H1 (cell line): ENCODE measurements at regions not wholly inside any gene's neighbourhood (a gene's known extent, or its start where the extent isn't known, plus 50 kb on each side); places are given as distances from the start of the nearest gene placed in this dataset.

Experiments used
- CTCF ChIA-PET: fragments of 300-600 bp; sonication (Branson Sonifier 250); formaldehyde crosslinking; loops from one replicate; lab custom pipeline; 2021; ENCODE audit not compliant: partially characterized antibody; lab: Charles Lee
- POLR2A ChIA-PET: fragments of 300-600 bp; sonication (Branson Sonifier 250); formaldehyde crosslinking; loops from one replicate; lab custom pipeline; 2021; ENCODE audit warnings: inconsistent platforms; ENCODE audit not compliant: partially characterized antibody; lab: Charles Lee
- DNase-seq, 2 experiments: peaks; one replicate each; pipeline versions ENCODE4 v3.0.0 to v3.0.0-alpha.2; 2010 to 2022; ENCODE audit warnings: low spot score in 2 of 2, low read depth in 1 of 2, mixed read lengths in 1 of 2
- FAIRE-seq: peaks from 2 replicates; lab custom pipeline; 2011; peaks lifted over from hg19 to GRCh38; lab: Jason Lieb, UNC
- H2AFZ ChIP-seq: 2 replicates; pipeline ENCODE4 v1.8.1; 2012; ENCODE audit warnings: low read length, inconsistent platforms
- H2AK5ac ChIP-seq: 2 replicates; pipeline ENCODE4 v1.6.1; 2013; ENCODE audit warnings: low read depth, low read length
- H2BK120ac ChIP-seq: replicated peaks from 2 replicates; pipeline ENCODE3; 2013; ENCODE audit warnings: low read depth, low read length, inconsistent platforms
- H2BK12ac ChIP-seq: 2 replicates; pipeline ENCODE4 v1.6.1; 2013; ENCODE audit warnings: low read depth, low read length
- H2BK15ac ChIP-seq: 2 replicates; pipeline ENCODE4 v1.6.1; 2013; ENCODE audit warnings: low read length
- H2BK20ac ChIP-seq: 2 replicates; pipeline ENCODE4 v1.6.1; 2013; ENCODE audit warnings: low read length
- H2BK5ac ChIP-seq: 2 replicates; pipeline ENCODE4 v1.6.1; 2013; ENCODE audit warnings: low read depth, low read length
- H3K14ac ChIP-seq: 2 replicates; pipeline ENCODE4 v1.6.1; 2013; ENCODE audit warnings: inconsistent platforms; ENCODE audit not compliant: insufficient read length
- H3K18ac ChIP-seq: 2 replicates; pipeline ENCODE4 v1.6.1; 2013; ENCODE audit warnings: low read length; ENCODE audit errors: extremely low read depth
- H3K23ac ChIP-seq: 2 replicates; pipeline ENCODE4 v1.6.1; 2013; ENCODE audit warnings: inconsistent platforms; ENCODE audit not compliant: insufficient read length
- H3K23me2 ChIP-seq: 2 replicates; pipeline ENCODE4 v1.6.1; 2013; ENCODE audit warnings: low read depth, low read length
- H3K27ac ChIP-seq: 2 replicates; pipeline ENCODE4 v1.6.1; 2011; ENCODE audit warnings: low read depth, low read length, inconsistent platforms
- H3K27me3 ChIP-seq, 4 experiments: replicated peaks in 1 of 4; 1 replicate in 1 of 4; 2 replicates in 3 of 4; pipeline versions ENCODE4 v1.6.1 to v1.8.1; 2011 to 2013; ENCODE audit warnings: low read length in 3 of 4, mild to moderate bottlenecking in 3 of 4, inconsistent platforms in 2 of 4, mixed read lengths in 2 of 4, moderate library complexity in 1 of 4; ENCODE audit not compliant: control insufficient read depth in 3 of 4, insufficient read depth in 3 of 4; ENCODE audit errors: extremely low read depth in 1 of 4
- H3K36me3 ChIP-seq, 4 experiments: 2 replicates each; pipeline versions ENCODE4 v1.6.1 to v1.8.1; 2011 to 2013; ENCODE audit warnings: mild to moderate bottlenecking in 4 of 4, low read length in 3 of 4, moderate library complexity in 2 of 4, control low read depth in 1 of 4, inconsistent platforms in 1 of 4; ENCODE audit not compliant: insufficient read depth in 4 of 4, control insufficient read depth in 2 of 4
- H3K4ac ChIP-seq: replicated peaks from 2 replicates; pipeline ENCODE3; 2013; ENCODE audit warnings: low read length, low read depth, mixed read lengths, inconsistent platforms; ENCODE audit not compliant: insufficient read length
- H3K4me1 ChIP-seq, 4 experiments: replicated peaks in 1 of 4; 1 replicate in 1 of 4; 2 replicates in 3 of 4; pipeline versions ENCODE4 v1.6.1 to v1.8.1; 2011 to 2013; ENCODE audit warnings: low read length in 3 of 4, inconsistent platforms in 2 of 4, mixed read lengths in 1 of 4; ENCODE audit not compliant: insufficient read depth in 4 of 4, control insufficient read depth in 3 of 4
- H3K4me2 ChIP-seq, 2 experiments: 2 replicates each; pipeline versions ENCODE4 v1.6.1 to v1.8.1; 2011 to 2013; ENCODE audit warnings: low read depth in 2 of 2, low read length in 2 of 2, control low read depth in 1 of 2, inconsistent platforms in 1 of 2, mild to moderate bottlenecking in 1 of 2; ENCODE audit not compliant: insufficient read depth in 1 of 2
- H3K4me3 ChIP-seq, 4 experiments: fragments of 200-600, 300-600 bp in 1 of 4; sonication (generic), shearing (Covaris generic), sonication (Bioruptor Twin) in 1 of 4; 2 replicates each; pipeline versions ENCODE4 v1.5.1 to v1.8.1; 2011 to 2016; ENCODE audit warnings: low read length in 4 of 4, low read depth in 3 of 4, control low read depth in 2 of 4, inconsistent platforms in 2 of 4, mild to moderate bottlenecking in 2 of 4, mixed read lengths in 1 of 4, moderate library complexity in 1 of 4; ENCODE audit not compliant: insufficient read depth in 2 of 4; ENCODE audit errors: extremely low read depth in 1 of 4
- H3K56ac ChIP-seq: replicated peaks from 2 replicates; pipeline ENCODE3; 2013; ENCODE audit warnings: low read depth, mild to moderate bottlenecking, mixed read lengths, low read length, inconsistent platforms; ENCODE audit not compliant: insufficient read length
- H3K79me1 ChIP-seq: 2 replicates; pipeline ENCODE4 v1.6.1; 2013; ENCODE audit warnings: low read depth, low read length, control low read depth
- H3K79me2 ChIP-seq, 2 experiments: 2 replicates each; pipeline versions ENCODE4 v1.6.1 to v1.8.1; 2012 to 2013; ENCODE audit warnings: low read length in 2 of 2, mild to moderate bottlenecking in 2 of 2, inconsistent platforms in 1 of 2; ENCODE audit not compliant: insufficient read depth in 2 of 2, control insufficient read depth in 1 of 2
- H3K9ac ChIP-seq, 4 experiments: replicated peaks in 1 of 4; 1 replicate in 1 of 4; 2 replicates in 3 of 4; pipeline versions ENCODE4 v1.6.1 to v1.8.1; 2011 to 2013; ENCODE audit warnings: low read depth in 3 of 4, low read length in 3 of 4, control low read depth in 2 of 4, mild to moderate bottlenecking in 2 of 4, moderate library complexity in 2 of 4, inconsistent platforms in 1 of 4; ENCODE audit errors: extremely low read depth in 1 of 4
- H3K9me3 ChIP-seq, 2 experiments: 2 replicates each; pipeline versions ENCODE4 v1.6.1 to v1.8.1; 2012 to 2013; ENCODE audit warnings: mild to moderate bottlenecking in 2 of 2, moderate library complexity in 2 of 2, control low read depth in 1 of 2, inconsistent platforms in 1 of 2, low read depth in 1 of 2, low read length in 1 of 2, mixed read lengths in 1 of 2; ENCODE audit not compliant: insufficient read depth in 2 of 2
- H4K20me1 ChIP-seq, 2 experiments: replicated peaks in 1 of 2; 2 replicates each; pipeline versions ENCODE3 to v1.8.1; 2011 to 2013; ENCODE audit warnings: inconsistent platforms in 2 of 2, low read length in 2 of 2, mild to moderate bottlenecking in 1 of 2; ENCODE audit not compliant: insufficient read depth in 2 of 2, control insufficient read depth in 1 of 2
- H4K5ac ChIP-seq: 2 replicates; pipeline ENCODE4 v1.6.1; 2013; ENCODE audit warnings: low read length, low read depth, mixed read lengths, inconsistent platforms; ENCODE audit not compliant: insufficient read length
- H4K8ac ChIP-seq: 2 replicates; pipeline ENCODE4 v1.8.0; 2013; ENCODE audit warnings: mild to moderate bottlenecking, moderate library complexity, low read length, inconsistent platforms; ENCODE audit not compliant: insufficient read depth; ENCODE audit errors: extremely low read depth
- H4K91ac ChIP-seq: replicated peaks from 2 replicates; pipeline ENCODE3; 2013; ENCODE audit warnings: low read length, mixed read lengths, inconsistent platforms; ENCODE audit not compliant: insufficient read length
- CHD2 ChIP-seq: IDR thresholded peaks from 2 replicates; pipeline ENCODE4 v1.6.1; 2012; ENCODE audit warnings: low read length, improper control_type of control experiment
- JUN ChIP-seq: IDR thresholded peaks from 2 replicates; pipeline ENCODE4 v1.6.1; 2011; ENCODE audit warnings: low read depth, mild to moderate bottlenecking, improper control_type of control experiment, low read length
- POLR2A ChIP-seq, 2 experiments: IDR thresholded peaks; 1 replicate in 1 of 2; 2 replicates in 1 of 2; pipeline ENCODE4 v1.6.1; 2011; ENCODE audit warnings: low read depth in 2 of 2, low read length in 2 of 2, mild to moderate bottlenecking in 2 of 2; ENCODE audit errors: control extremely low read depth in 1 of 2
- RNF2 ChIP-seq: fragments of 200-900, 300-1000 bp; sonication (generic); IDR thresholded peaks from 2 replicates; pipeline ENCODE4 v1.7.1; 2016; ENCODE audit warnings: borderline replicate concordance, low read depth, mild to moderate bottlenecking, antibody characterized with exemption, low read length; ENCODE audit not compliant: poor library complexity, severe bottlenecking; ENCODE audit errors: missing control alignments
- WGBS, 2 experiments: shearing (Covaris generic) in 1 of 2; methylation state at CpG; one replicate each; pipeline versions ENCODE4 v1.1.6 to v1.1.7; 2013 to 2015; ENCODE audit warnings: low lambda C conversion rate in 2 of 2, mixed read lengths in 2 of 2, inconsistent platforms in 1 of 2, low coverage in 1 of 2, missing lambda C conversion rate in 1 of 2; ENCODE audit not compliant: insufficient replicate concordance in 2 of 2, insufficient coverage in 1 of 2, insufficient read length in 1 of 2; ENCODE audit errors: extremely low coverage in 1 of 2, missing lambda C conversion rate in 1 of 2; 5-methylcytosine and 5-hydroxymethylcytosine counted together

DNA sequence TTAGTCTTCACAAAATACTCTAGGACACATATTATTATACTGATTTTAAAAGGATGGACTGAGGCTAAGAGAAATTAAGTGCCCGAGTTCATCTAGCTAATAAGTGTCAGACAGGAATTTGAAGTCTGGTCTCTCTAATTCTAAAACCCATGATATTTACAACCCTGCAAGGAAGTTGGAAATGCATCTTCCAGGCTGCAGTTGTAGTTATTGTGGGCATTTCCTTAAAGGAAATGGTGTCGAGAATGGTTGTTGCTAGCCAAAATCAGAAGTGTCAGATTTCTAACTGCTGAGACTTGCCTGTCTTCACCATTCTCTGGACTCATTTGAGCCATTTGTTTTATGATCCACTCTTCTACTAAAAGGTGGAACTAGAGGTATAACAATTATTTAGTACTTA is 82.5 kb downstream of the FAT4 start:
- Histone ChIP-seq H2BK20ac (no peak overlapping the region), H2BK5ac (no peak overlapping the region), H3K14ac (no peak overlapping the region), H2BK120ac (no peak overlapping the region), H3K27ac (no peak overlapping the region), H3K23ac (no peak overlapping the region), H3K27me3 (no peaks in the 10 kb centered on the region), H3K4ac (no peak overlapping the region), H3K4me3 (no peak overlapping the region)
- DNase-seq, result no peak
- WGBS, 2 experiments, result 89% methylated on average over 2 of the region's 2 CpGs; no CpG with 5 or more reads in 1 of the 2 experiments
- TF ChIP-seq JUN (no peak), CHD2 (no peak), POLR2A (IDR thresholded peaks at IDR 0.05; ENCODE audit: control extremely low read depth in 1 of 2, low read depth in 2 of 2, low read length in 2 of 2) (no peak), RNF2 (no peak)
- TF ChIP-seq, all 59 proteins: peak for 0
- FAIRE-seq, result no peak
- Histone ChIP-seq H2BK15ac (no peak overlapping the region), H3K79me2 (no peaks in the 10 kb centered on the region), H3K36me3 (no peaks in the 10 kb centered on the region), H2AK5ac (no peak overlapping the region), H2AFZ (0 out of 2 replicates have a peak overlapping the region, but pooled peaks have one; percentile 17), H4K8ac (no peak overlapping the region), H3K79me1 (no peaks in the 10 kb centered on the region), H4K20me1 (no peaks in the 10 kb centered on the region), H3K9ac (no peak overlapping the region), H2BK12ac (no peak overlapping the region), H4K91ac (no peak overlapping the region), H3K9me3 (no peaks in the 10 kb centered on the region), H3K4me2 (no peak overlapping the region), H3K18ac (no peak overlapping the region), H3K4me1 (no peaks in the 10 kb centered on the region), H3K56ac (no peak overlapping the region), H4K5ac (no peak overlapping the region), H3K23me2 (no peaks in the 10 kb centered on the region)
- ChIA-PET POLR2A (no interaction called here), CTCF (interaction anchor here (1.1 to 1.2 kb wide), 2 partner anchors 15 to 83 kb away, joined by 3 read pairs; no protein-coding TSS in a partner anchor)
